ENCODE measurements at regions not wholly inside any gene's neighbourhood (a gene's known extent, or its start where the extent isn't known, plus 50 kb on each side); places are given as distances from the start of the nearest gene placed in this dataset.

DNA sequence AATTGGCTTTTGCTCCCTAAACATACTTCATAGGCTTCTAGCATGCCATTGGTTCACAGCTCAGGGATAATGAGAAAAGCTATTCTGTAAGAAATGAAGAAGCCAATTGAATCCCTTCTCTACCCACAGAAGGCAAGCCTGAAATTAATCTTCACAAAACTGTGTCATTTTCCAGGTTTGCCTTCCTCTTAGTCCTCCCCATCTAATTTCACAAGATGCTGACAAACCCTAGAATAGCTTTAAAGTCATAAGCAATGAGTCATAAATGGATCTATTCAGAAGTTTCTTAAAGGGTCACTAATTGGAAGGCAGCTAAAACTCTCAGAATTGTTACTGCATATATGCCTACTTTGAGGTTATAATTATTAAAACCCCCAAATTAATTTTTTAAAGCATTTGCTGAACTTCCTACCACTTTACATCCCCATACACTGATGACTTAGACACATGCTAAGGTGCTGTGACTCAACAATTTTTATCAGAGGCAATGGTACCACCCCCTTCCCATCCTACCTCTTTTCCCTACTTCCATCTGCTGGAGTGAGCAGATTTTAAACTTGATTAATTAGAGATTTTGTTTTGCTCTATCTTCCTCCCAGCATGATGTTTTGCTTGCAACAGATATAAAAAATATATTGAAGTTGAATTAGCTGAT lies 51.3 kb upstream of the NABP1 start:
- no peak for TF ChIP-seq CTCF (IDR thresholded peaks at IDR 0.05; ENCODE audit: extremely low read depth in 1 of 2, insufficient read depth in 1 of 2, low read depth in 1 of 2, low read length in 2 of 2)
- TF ChIP-seq JUN (IDR thresholded peaks at IDR 0.05; ENCODE audit: borderline replicate concordance, insufficient read depth, insufficient read length, low read depth), result peak; percentile 13
- TF ChIP-seq, protein P1, sequence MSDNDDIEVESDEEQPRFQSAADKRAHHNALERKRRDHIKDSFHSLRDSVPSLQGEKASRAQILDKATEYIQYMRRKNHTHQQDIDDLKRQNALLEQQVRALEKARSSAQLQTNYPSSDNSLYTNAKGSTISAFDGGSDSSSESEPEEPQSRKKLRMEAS (IDR thresholded peaks at IDR 0.05; ENCODE audit: insufficient read depth, insufficient read length), result no peak
- TF ChIP-seq MYC (IDR thresholded peaks at IDR 0.05; ENCODE audit: low read depth, low read length), result no peak
- TF ChIP-seq POLR2A (IDR thresholded peaks at IDR 0.05; ENCODE audit: low read depth, low read length), result no peak

All from endothelial cell of umbilical vein (primary cell).